ENCODE measurements at regions not wholly inside any gene's neighbourhood (a gene's known extent, or its start where the extent isn't known, plus 50 kb on each side); places are given as distances from the start of the nearest gene placed in this dataset.

DNA sequence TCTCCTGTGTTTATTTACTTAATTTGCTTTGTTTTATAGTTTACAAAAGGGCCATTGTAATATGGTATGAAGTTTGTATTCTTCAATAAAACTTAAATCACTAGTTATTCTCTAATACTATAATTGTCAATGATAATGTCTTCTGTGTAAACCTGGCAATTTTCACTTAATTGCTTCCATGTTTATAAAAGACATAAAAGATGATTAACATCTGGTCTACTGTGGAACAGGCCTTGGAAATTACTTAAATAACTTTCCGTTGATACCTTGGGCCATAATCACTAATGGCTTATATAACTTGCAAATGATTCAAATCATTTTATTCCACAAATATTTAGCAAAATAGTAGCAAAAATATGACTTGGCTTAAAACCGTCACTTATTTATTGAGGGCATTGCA, 743.8 kb downstream of the DSC3 start:
- no peak for DNase-seq

DNA sequence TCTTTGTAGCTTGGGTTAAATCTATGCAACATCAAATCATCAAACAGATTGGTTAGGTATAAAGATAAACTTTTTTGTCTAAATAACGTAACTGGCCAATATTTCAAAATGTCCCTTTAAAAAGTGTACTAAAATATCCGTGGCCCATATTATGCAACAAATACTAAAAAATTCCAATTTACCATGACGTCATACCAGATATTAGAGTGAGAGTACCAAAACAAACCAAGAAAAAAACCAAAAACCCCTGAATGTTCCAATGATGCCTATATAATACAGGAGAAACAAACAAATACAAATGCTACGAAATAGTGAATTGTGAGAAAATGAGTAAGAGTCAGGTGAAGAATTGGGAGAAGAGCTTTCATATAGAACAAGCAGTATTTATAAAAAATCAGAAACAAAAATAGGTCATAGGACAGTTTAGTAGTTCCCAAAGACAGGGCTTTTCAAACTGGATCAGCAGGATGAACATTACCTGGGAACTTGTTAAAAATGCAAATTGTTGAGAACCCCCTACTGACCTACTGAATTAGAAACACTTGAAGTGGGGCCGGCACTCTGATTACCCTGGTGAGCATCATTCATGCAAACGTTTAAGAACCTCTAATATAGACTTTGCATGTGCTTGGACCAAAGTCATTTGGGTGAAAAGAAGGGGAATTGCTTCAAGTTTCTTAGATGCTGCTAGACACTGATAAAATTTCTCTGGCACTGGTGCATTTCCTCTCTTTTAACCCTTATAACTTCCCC, 753.7 kb downstream of the DSC3 start:
- no peak for DNase-seq

- no peak for DNase-seq
Measured at GRCh38 chr18:30280861-30281470, 761.6 kb downstream of the DSC3 start.

DNA sequence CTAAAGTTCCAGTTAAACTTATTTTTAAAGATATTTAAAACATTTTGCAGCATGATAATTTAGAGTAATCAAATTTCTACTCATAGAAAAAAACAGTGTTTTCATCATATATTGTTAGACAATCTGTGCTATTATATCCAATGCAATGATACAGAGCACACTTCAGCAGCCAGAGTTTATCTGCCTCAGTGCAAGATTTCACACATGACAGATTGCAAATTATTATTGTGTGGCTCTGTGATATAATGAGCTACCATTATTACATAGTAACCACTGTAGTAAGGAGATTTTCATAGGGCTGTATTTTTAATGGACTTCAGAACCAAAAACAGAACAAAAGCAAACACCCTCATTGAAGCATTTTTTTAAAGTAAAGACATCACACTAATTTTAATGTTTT, 762.4 kb downstream of the DSC3 start:
- DNase-seq: no peak

DNA sequence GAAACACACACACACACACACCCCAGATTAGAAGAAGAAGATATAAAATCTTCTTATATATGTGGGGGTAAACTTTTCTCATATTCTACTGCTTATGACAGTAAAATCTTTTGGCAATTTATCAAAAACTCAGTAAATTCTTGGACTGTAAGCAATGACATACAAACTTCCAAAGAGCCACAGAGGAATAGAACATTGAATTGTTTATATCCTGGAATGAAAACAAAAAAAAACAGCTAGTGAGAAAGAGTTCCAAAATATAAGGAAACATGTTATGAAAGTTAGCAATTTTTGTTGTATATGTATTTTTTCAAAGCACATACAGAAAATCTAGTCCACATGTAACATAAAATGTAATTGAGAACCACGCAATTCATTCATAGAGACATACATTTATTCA, 764.9 kb downstream of the DSC3 start:
- DNase-seq: no peak

DNA sequence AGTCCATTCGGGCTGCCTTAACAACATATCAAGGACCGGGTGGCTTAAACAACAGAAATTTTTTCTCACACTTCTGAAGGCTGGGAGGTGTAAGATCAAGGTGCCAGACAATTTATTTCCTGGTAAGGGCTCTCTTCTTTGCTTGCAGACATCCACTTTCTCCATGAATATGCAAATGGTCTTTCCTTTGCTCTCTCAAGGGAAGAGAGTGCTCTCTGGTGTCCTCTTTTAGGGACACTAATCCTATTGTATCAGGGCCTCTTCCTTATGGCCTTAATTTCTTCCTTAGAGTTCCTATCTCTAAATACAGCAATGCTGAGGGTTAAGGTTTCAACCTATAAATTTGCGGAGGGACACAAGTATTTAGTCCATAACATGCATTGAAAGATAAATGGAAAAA, 770.8 kb downstream of the DSC3 start:
- DNase-seq: no peak

GRCh38 chr18:30265190-30265589, 777.4 kb downstream of the DSC3 start:
- DNase-seq: no peak

- DNase-seq: no peak
Measured at GRCh38 chr18:30254331-30254730, 788.2 kb downstream of the DSC3 start.

- DNase-seq: no peak
Measured at GRCh38 chr18:30248056-30248455, 794.5 kb downstream of the DSC3 start.

DNA sequence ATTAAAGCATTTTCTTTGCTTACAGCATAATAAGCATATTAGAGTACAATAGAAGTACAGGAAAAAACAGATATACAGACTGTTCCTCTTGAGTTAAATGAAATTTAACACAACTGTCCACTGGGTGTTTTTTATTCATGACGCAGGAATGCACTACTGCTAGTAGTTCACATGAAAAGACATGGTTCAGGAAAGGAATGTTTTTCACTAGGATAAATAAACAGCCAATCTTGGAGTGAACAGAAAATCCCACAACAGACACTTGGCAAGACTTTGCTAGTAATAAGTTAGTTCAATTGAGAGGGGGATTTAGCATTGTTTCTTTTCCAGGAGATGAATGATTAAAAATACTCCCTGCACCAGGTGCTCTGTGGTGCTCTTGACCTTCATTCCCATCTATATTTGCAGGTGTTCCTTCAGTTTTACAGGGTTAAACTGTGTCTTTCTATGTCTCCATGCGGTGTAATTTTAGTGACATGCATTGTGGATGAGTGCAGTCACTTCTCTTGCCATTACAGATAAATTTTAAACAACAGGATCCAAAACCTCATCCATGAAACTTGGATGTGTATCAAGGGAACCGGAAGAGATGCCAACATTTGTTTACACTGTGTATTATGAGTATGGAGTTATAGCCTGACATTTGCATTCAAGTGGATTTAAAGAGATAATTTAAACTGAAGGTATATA, 796.6 kb downstream of the DSC3 start:
- DNase-seq: no peak

DNA sequence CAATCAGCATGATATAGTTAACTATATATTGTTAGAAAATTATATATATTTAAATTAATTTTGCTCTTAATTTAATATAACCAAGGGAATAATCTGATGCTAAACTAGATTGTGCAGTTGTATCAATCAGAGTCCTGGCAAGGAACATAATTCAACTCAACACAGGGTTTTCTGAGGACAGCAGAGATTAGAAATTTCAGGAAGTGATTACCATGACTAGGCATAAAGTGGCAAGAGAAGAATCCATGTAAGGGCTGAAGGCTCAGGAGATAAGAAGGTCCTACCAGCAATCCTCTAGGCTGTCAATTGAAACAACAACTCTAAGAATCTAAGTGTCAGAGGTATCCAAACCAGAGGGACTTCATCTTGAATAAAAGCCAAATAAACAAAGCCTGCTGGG, 807.8 kb downstream of the DSC3 start:
- no peak for DNase-seq

DNA sequence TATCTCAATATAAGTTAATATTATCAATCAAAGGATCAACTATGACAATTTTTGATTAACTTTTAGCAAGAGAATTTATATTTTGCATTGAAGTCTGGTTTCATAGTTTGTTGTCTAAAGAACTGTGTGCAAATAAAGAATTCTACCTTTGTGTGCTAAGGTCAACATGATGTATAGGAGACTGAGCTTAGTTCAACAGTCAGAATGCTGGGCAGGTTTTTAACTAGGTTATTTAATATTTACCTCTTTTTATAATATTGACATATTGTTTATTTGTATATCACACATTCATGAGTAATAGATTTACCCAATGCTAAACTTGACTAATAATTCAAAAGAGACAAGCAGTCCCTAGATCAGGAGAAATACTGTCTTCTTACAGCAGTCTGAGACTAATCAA, 831.4 kb downstream of the DSC3 start:
- no peak for DNase-seq

DNA sequence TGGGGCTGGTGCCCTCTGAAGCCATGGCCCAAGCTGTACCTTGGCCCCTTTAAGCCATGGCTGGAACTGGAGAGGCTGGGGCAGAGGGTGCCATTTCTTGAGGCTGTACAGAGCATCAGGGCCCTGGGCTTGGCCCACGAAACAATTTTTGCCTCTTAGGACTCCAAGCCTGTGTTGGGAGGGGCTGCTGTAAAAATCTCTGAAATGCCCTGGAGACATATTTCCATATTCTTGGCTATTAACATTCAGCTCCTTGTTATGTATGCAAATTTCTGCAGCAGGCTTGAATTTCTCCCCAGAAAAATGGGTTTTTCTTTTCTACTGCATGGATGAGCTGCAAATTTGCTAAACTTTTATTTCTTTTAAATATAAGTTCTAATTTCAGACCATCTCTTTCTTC, 834.0 kb downstream of the DSC3 start:
- no peak for DNase-seq

- no peak for DNase-seq
Measured at GRCh38 chr18:30192216-30192615, 850.3 kb downstream of the DSC3 start.

DNA sequence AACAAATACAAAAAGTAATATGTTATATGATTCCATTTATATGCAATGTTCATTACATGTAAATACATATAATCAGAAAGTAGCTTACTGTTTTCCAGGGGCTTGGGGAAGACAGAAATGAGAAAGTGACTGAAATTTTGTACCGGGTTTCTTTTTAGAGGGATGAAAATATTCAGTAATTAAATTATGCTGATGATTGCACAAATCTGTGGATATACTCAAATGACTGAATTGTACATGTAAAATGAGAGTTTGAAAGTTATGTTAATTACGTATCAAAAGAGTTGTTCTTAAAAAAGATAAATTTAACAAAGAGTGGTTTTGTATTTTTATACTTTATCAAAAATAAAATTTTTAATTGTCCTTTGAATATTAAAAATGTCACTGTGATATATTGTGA, 856.3 kb downstream of the DSC3 start:
- DNase-seq: no peak

- DNase-seq: no peak
Measured at GRCh38 chr18:30177056-30177455, 865.5 kb downstream of the DSC3 start.

- DNase-seq: no peak
Measured at GRCh38 chr18:30175621-30176225, 866.8 kb downstream of the DSC3 start.

- DNase-seq: no peak
Measured at GRCh38 chr18:30175061-30175574, 867.4 kb downstream of the DSC3 start.

GRCh38 chr18:30163573-30163972, 879.0 kb downstream of the DSC3 start:
- DNase-seq: no peak

- DNase-seq: no peak
Measured at GRCh38 chr18:30160124-30160523, 882.4 kb downstream of the DSC3 start.

GRCh38 chr18:30150586-30151250, 891.8 kb downstream of the DSC3 start:
- no peak for DNase-seq

DNA sequence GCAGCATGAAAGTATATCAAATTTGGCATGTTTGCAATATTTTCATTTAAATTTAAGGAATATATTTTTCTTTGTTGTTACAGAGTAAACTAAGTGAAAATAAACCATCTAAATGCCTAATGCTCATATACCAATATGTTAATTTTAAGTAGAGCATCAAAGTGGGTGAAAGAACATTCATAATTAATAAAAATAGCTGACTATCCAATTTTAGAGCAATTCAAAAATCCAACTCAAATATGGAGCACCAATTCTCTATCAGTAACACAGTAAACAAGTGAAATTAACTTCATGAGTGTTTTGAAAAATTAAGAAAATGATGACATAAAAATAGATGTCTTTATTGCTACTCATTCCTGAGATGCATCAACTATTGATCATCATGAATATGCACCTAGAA, 893.0 kb downstream of the DSC3 start:
- no peak for DNase-seq

DNA sequence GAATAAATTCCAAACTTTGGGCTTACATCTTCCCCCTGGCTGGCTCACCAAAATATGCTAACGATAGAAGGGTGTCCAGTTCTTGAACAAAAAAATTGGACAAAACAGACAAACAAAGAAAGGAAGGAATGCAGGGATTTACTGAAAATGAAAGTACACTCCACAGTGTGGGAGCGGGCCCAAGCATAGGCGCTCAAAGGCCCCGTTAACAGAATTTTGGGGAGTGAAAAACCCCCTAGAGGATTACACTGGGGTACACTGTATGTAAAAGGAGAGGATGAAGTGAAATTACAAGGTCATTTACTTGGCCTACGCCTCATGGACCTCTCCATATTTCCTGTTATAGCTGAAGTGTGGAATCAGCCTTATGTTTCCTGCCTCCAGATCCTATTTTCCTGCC, 899.7 kb downstream of the DSC3 start:
- no peak for DNase-seq

All from activated gamma-delta T cell treated with Interleukin-2 at 50 U/mL for 16 hours (primary cell).